Spinal cord (tissue), 9 donors: ENCODE measurements at regions not wholly inside any gene's neighbourhood (a gene's known extent, or its start where the extent isn't known, plus 50 kb on each side); places are given as distances from the start of the nearest gene placed in this dataset.

Experiments
- DNase-seq, 6 donors: peaks; one replicate each; pipeline versions ENCODE4 v3.0.0 to v3.0.0-alpha.2; 2013 to 2015; ENCODE audit warnings: low spot score in 6 of 6, low read depth in 4 of 6
- H3K27ac ChIP-seq: one replicate; pipeline ENCODE4 v1.5.1; 2013; ENCODE audit warnings: low read depth, low read length, control low read depth
- H3K27me3 ChIP-seq: one replicate; pipeline ENCODE4 v1.6.1; 2013; ENCODE audit warnings: low read length; ENCODE audit not compliant: control insufficient read depth, insufficient read depth
- H3K36me3 ChIP-seq: one replicate; pipeline ENCODE4 v1.6.1; 2013; ENCODE audit warnings: low read length; ENCODE audit not compliant: control insufficient read depth, insufficient read depth
- H3K4me1 ChIP-seq: one replicate; pipeline ENCODE4 v1.6.1; 2013; ENCODE audit warnings: low read length; ENCODE audit not compliant: control insufficient read depth, insufficient read depth
- H3K4me3 ChIP-seq: one replicate; pipeline ENCODE4 v1.5.1; 2013; ENCODE audit warnings: low read depth, low read length, control low read depth
- H3K9me3 ChIP-seq: one replicate; pipeline ENCODE4 v1.6.1; 2013; ENCODE audit warnings: low read length; ENCODE audit not compliant: control insufficient read depth, insufficient read depth
- WGBS: methylation state at CpG from one replicate; pipeline ENCODE4 v1.1.5; 2013; ENCODE audit warnings: missing lambda C conversion rate; ENCODE audit not compliant: insufficient coverage; 5-methylcytosine and 5-hydroxymethylcytosine counted together
- donor health status: healthy.

DNA sequence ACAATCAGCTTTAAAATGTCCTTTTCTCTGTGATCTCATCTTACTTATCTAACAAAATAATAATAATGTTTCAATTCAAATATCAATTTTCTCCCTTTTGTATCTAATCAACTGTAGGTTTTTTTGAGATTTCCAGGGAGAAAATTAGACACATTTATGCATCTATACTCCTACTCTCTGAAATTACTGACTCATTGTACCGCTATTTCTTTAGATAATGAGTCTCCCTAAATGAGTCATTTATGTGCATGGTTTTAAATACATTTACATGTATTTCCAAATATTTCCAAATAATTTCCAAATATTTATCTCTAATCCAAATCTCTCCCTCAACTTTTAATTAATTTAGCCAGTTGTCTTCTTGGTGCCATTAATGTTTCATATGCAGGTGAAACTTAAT is 621.0 kb downstream of the TECRL start:
- no peaks in the 10 kb centered on the region for H3K9me3 ChIP-seq
- no peaks in the 10 kb centered on the region for H3K27me3 ChIP-seq
- H3K4me1 ChIP-seq: no peaks in the 10 kb centered on the region
- no peak overlapping the region for H3K27ac ChIP-seq
- DNase-seq: no peak
- WGBS: no CpG with 5 or more reads among the region's 1 CpG
- H3K4me3 ChIP-seq: no peak overlapping the region
- no peaks in the 10 kb centered on the region for H3K36me3 ChIP-seq

GRCh38 chr4:63787326-63787725 is 621.9 kb downstream of the TECRL start:
- H3K27me3 ChIP-seq: no peaks in the 10 kb centered on the region
- H3K36me3 ChIP-seq: no peaks in the 10 kb centered on the region
- 80% methylated on average over 1 of the region's 1 CpG for WGBS
- DNase-seq: no peak
- no peak overlapping the region for H3K27ac ChIP-seq
- no peaks in the 10 kb centered on the region for H3K4me1 ChIP-seq
- no peaks in the 10 kb centered on the region for H3K9me3 ChIP-seq
- H3K4me3 ChIP-seq: no peak overlapping the region

GRCh38 chr4:63786171-63786570 is 623.1 kb downstream of the TECRL start:
- Histone ChIP-seq H3K27ac (no peak overlapping the region), H3K9me3 (no peaks in the 10 kb centered on the region), H3K4me1 (no peaks in the 10 kb centered on the region), H3K4me3 (no peak overlapping the region), H3K36me3 (no peaks in the 10 kb centered on the region), H3K27me3 (no peaks in the 10 kb centered on the region)
- WGBS: 58% methylated on average over 2 of the region's 3 CpGs
- DNase-seq: peak in 2 of 6 donors; percentile 64 to 88

GRCh38 chr4:63784822-63785221 is 624.4 kb downstream of the TECRL start:
- Histone ChIP-seq H3K27me3 (no peaks in the 10 kb centered on the region), H3K36me3 (no peaks in the 10 kb centered on the region), H3K9me3 (no peaks in the 10 kb centered on the region), H3K4me1 (no peaks in the 10 kb centered on the region), H3K27ac (no peak overlapping the region), H3K4me3 (no peak overlapping the region)
- no peak for DNase-seq
- WGBS: no CpG with 5 or more reads among the region's 1 CpG

DNA sequence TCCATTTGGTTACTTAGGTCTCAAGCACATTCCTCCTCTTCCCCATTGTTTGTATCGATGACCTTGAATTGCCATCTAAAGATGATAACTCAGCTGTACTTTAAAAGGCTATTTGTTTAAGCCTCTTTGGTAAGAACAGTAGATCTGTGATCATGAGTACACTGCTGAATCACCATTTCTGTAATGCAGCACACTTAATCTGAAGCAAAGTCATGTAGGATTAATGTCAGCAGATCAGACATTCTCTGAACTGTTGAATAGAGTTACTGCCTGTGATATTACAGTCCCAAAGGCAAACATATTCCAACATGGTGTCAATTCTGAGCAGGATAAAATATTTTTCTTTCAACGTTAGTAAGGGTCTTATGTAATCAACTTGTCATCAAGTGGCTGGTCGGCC is 631.6 kb downstream of the TECRL start:
- no peaks in the 10 kb centered on the region for H3K9me3 ChIP-seq
- no CpG with 5 or more reads among the region's 3 CpGs for WGBS
- H3K36me3 ChIP-seq: no peaks in the 10 kb centered on the region
- H3K27ac ChIP-seq: no peak overlapping the region
- H3K27me3 ChIP-seq: no peaks in the 10 kb centered on the region
- H3K4me1 ChIP-seq: no peaks in the 10 kb centered on the region
- H3K4me3 ChIP-seq: no peak overlapping the region
- no peak for DNase-seq

- H3K36me3 ChIP-seq: no peaks in the 10 kb centered on the region
- no peaks in the 10 kb centered on the region for H3K27me3 ChIP-seq
- no peak overlapping the region for H3K4me3 ChIP-seq
- 100% methylated on average over 1 of the region's 4 CpGs for WGBS
- no peaks in the 10 kb centered on the region for H3K9me3 ChIP-seq
- H3K4me1 ChIP-seq: no peaks in the 10 kb centered on the region
- H3K27ac ChIP-seq: no peak overlapping the region
- DNase-seq: no peak
Observed at GRCh38 chr4:63764400-63764799, 644.9 kb downstream of the TECRL start.

- no peak overlapping the region for H3K27ac ChIP-seq
- no peaks in the 10 kb centered on the region for H3K36me3 ChIP-seq
- DNase-seq: peak in 3 of 6 donors; percentile 1 to 90 (median 67)
- no peaks in the 10 kb centered on the region for H3K9me3 ChIP-seq
- no peak overlapping the region for H3K4me3 ChIP-seq
- no peaks in the 10 kb centered on the region for H3K4me1 ChIP-seq
- WGBS: no CpG with 5 or more reads among the region's 2 CpGs
- no peaks in the 10 kb centered on the region for H3K27me3 ChIP-seq
Observed at GRCh38 chr4:63757929-63758328, 651.3 kb downstream of the TECRL start.

DNA sequence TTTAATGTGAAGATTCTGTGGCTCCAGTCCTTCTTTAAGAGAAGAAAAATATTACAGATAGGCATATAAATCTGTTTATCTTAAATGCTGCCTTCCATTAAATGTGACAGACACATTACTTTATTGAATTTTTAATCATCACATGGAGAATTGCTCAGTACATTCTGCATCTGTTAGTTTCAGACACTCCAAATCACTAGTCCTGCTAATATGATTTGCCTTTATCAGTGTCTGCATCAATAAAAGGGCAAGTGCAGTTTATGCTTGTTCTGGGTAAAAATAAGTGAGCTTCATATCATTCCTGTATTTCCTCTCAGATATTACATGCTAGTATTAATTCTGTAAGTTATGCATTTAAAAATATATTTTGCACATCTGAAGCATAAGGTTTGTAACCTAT is 666.4 kb downstream of the TECRL start:
- Histone ChIP-seq H3K4me1 (no peaks in the 10 kb centered on the region), H3K27ac (no peak overlapping the region), H3K4me3 (no peak overlapping the region), H3K9me3 (no peaks in the 10 kb centered on the region), H3K27me3 (no peaks in the 10 kb centered on the region), H3K36me3 (no peaks in the 10 kb centered on the region)
- peak in 1 of 6 donors; percentile 12 for DNase-seq

DNA sequence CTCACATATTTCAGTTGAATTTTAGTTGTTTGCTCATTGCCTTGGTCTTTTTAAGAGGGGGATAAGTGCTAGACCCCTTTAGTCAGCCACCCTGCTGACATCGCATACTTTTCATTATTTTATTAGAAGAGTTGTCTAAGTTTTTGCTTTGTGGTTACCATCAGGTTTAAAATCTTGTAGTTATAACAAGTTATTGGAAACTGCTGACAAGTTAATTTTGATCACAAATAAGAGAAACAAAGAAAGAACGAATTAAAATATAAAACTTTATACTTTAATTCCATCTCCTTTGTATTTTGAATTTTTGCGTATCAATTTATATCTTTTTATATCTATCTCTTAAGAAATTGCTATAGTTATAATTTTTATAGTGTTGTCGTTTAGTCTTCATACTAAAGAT is 679.7 kb downstream of the TECRL start:
- Histone ChIP-seq H3K9me3 (no peaks in the 10 kb centered on the region), H3K27ac (no peak overlapping the region), H3K27me3 (no peaks in the 10 kb centered on the region), H3K36me3 (no peaks in the 10 kb centered on the region), H3K4me1 (no peaks in the 10 kb centered on the region), H3K4me3 (no peak overlapping the region)
- no peak for DNase-seq
- no CpG with 5 or more reads among the region's 4 CpGs for WGBS

DNA sequence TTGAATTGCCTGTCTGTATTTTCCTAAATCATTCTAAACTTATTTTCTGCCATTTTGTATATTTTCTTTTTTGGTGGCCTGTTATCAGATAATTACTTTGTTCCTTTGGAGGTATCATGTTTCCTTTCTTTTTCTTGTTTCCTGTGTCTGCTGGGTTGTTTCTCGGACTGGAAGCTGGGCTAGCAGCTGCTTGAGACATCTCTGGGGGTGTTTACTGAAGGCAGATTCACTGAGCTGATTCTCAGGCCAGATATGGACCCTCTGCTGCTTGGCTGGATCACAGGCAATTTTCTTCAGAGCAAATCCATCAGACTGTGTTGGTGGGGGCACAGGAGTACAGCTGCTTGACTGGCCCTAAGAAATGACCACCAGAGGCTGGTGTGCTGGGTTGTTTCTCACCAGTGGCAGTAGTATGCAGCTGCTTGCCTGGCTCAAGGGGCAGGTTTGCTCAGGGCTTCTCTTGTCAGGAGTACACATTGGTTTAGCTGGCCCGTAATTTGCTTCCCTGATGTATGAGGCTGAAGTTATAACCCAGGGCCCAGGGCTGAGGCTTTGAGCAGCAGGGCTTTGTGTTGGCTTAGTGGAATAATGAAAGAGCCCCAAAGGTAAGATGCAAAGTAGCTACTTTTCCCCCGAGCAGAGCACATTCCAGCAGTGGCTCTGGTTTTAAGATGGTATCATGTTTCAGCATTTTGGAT is 680.6 kb downstream of the TECRL start:
- WGBS: 58% methylated on average over 3 of the region's 3 CpGs
- no peak overlapping the region for H3K4me3 ChIP-seq
- no peaks in the 10 kb centered on the region for H3K4me1 ChIP-seq
- no peak for DNase-seq
- no peaks in the 10 kb centered on the region for H3K36me3 ChIP-seq
- H3K27ac ChIP-seq: no peak overlapping the region
- H3K9me3 ChIP-seq: no peaks in the 10 kb centered on the region
- no peaks in the 10 kb centered on the region for H3K27me3 ChIP-seq
